ENCODE measurements at regions not wholly inside any gene's neighbourhood (a gene's known extent, or its start where the extent isn't known, plus 50 kb on each side); places are given as distances from the start of the nearest gene placed in this dataset.

DNA sequence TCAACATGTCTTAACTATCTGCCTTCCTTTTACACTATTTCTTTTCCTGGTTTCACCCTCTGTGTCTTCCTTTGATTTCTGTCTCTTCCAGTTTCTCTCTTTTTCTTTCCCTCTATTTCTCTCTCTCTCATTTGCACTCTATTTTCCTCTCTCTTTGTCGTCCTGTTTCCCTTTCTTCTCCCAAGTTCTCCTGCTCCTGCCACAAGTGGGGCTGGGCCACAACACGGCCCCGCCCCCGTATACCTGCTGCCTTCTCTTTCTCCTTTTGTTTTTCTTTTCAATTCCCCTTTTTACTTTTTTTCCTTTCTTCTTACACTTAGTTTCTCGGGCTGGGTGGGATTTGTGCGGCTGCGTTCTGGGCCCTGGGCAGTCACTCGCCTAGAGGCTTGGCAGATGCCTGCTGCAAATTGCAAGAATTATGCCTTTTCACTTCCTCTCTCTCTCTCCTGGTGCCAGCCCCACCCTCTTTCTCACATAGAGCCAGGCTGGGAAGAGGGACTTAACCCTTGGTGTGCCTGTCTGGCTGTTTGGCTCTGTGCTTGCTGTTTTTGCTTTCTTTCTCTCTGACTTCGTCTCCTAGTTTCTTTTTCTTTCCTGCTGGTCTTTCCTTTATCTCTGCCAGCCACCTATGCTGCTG, 2139.4 kb downstream of the TP53TG3F start:
- TF ChIP-seq, protein P1, sequence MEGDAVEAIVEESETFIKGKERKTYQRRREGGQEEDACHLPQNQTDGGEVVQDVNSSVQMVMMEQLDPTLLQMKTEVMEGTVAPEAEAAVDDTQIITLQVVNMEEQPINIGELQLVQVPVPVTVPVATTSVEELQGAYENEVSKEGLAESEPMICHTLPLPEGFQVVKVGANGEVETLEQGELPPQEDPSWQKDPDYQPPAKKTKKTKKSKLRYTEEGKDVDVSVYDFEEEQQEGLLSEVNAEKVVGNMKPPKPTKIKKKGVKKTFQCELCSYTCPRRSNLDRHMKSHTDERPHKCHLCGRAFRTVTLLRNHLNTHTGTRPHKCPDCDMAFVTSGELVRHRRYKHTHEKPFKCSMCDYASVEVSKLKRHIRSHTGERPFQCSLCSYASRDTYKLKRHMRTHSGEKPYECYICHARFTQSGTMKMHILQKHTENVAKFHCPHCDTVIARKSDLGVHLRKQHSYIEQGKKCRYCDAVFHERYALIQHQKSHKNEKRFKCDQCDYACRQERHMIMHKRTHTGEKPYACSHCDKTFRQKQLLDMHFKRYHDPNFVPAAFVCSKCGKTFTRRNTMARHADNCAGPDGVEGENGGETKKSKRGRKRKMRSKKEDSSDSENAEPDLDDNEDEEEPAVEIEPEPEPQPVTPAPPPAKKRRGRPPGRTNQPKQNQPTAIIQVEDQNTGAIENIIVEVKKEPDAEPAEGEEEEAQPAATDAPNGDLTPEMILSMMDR (IDR thresholded peaks at IDR 0.05; ENCODE audit: insufficient read depth, low read length) = no peak
- TF ChIP-seq, protein P2, sequence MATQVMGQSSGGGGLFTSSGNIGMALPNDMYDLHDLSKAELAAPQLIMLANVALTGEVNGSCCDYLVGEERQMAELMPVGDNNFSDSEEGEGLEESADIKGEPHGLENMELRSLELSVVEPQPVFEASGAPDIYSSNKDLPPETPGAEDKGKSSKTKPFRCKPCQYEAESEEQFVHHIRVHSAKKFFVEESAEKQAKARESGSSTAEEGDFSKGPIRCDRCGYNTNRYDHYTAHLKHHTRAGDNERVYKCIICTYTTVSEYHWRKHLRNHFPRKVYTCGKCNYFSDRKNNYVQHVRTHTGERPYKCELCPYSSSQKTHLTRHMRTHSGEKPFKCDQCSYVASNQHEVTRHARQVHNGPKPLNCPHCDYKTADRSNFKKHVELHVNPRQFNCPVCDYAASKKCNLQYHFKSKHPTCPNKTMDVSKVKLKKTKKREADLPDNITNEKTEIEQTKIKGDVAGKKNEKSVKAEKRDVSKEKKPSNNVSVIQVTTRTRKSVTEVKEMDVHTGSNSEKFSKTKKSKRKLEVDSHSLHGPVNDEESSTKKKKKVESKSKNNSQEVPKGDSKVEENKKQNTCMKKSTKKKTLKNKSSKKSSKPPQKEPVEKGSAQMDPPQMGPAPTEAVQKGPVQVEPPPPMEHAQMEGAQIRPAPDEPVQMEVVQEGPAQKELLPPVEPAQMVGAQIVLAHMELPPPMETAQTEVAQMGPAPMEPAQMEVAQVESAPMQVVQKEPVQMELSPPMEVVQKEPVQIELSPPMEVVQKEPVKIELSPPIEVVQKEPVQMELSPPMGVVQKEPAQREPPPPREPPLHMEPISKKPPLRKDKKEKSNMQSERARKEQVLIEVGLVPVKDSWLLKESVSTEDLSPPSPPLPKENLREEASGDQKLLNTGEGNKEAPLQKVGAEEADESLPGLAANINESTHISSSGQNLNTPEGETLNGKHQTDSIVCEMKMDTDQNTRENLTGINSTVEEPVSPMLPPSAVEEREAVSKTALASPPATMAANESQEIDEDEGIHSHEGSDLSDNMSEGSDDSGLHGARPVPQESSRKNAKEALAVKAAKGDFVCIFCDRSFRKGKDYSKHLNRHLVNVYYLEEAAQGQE (IDR thresholded peaks at IDR 0.05; ENCODE audit: insufficient replicate concordance, low read depth) = no peak
- TF ChIP-seq POLR2AphosphoS5 (IDR thresholded peaks at IDR 0.05; ENCODE audit: low read depth) (no peak), GABPA (IDR thresholded peaks at IDR 0.05; ENCODE audit: low read depth) (no peak), SPI1 (IDR thresholded peaks at IDR 0.05; ENCODE audit: borderline replicate concordance, low read depth) (peak; percentile 94)
